Heart right ventricle (tissue), 16 donors: ENCODE measurements at regions not wholly inside any gene's neighbourhood (a gene's known extent, or its start where the extent isn't known, plus 50 kb on each side); places are given as distances from the start of the nearest gene placed in this dataset.

Experiments
- ATAC-seq, 8 donors: fragments of 200-7000 bp; cut with Tn5 transposase; one replicate each; pipeline ENCODE4 v1.9.1; 2020; ENCODE audit warnings: mild to moderate bottlenecking in 8 of 8, moderate library complexity in 8 of 8, moderate number of reproducible peaks in 1 of 8
- DNase-seq, 2 donors: peaks; one replicate each; pipeline ENCODE4 v3.0.0-alpha.2; 2020
- H3K27ac ChIP-seq, 10 donors: fragments of 200-600 bp; sonication (generic) in 2 of 10; one replicate each; pipeline versions ENCODE4 v1.5.0 to v1.8.0; 2020 to 2022; ENCODE audit warnings: mild to moderate bottlenecking in 3 of 10
- H3K27me3 ChIP-seq, 7 donors: fragments of 200-600 bp; one replicate each; pipeline ENCODE4 v1.8.0; 2021 to 2022; ENCODE audit warnings: mild to moderate bottlenecking in 2 of 7
- H3K36me3 ChIP-seq, 9 donors: fragments of 200-600 bp; sonication (generic) in 1 of 9; one replicate each; pipeline versions ENCODE4 v1.5.0 to v1.8.0; 2020 to 2022; ENCODE audit warnings: mild to moderate bottlenecking in 2 of 9
- H3K4me1 ChIP-seq, 9 donors: fragments of 200-600 bp; sonication (generic) in 1 of 9; one replicate each; pipeline versions ENCODE4 v1.5.0 to v1.8.0; 2020 to 2022; ENCODE audit warnings: mild to moderate bottlenecking in 4 of 9
- H3K4me3 ChIP-seq, 10 donors: fragments of 200-600 bp; sonication (generic) in 2 of 10; one replicate each; pipeline versions ENCODE4 v1.5.0 to v1.8.0; 2020 to 2022; ENCODE audit warnings: mild to moderate bottlenecking in 7 of 10, moderate library complexity in 2 of 10
- H3K9me3 ChIP-seq, 11 donors: fragments of 200-600 bp in 10 of 11; sonication (generic) in 2 of 11; one replicate each; pipeline versions ENCODE4 v1.5.0 to v1.8.0; 2013 to 2022; ENCODE audit warnings: mild to moderate bottlenecking in 2 of 11, control low read depth in 1 of 11, moderate library complexity in 1 of 11
- CTCF ChIP-seq, 9 donors: fragments of 200-600 bp; sonication (generic) in 2 of 9; IDR thresholded peaks; one replicate each; pipeline versions ENCODE4 v1.5.0 to v1.8.0; 2021 to 2022; ENCODE audit warnings: antibody characterized with exemption in 9 of 9, mild to moderate bottlenecking in 5 of 9, moderate library complexity in 1 of 9
- WGBS, 2 donors: extraction: QIAGEN DNeasy Blood & Tissue Kit; methylation state at CpG; one replicate each; pipeline ENCODE4 v1.1.7; 2013; ENCODE audit warnings: inconsistent platforms in 1 of 2; 5-methylcytosine and 5-hydroxymethylcytosine counted together
- intact Hi-C, 10 donors: fragments of 100-400 bp; cut with DNase I; formaldehyde crosslinking; loops; one replicate each; pipeline versions ENCODE4 v1.11.1 to v1.14.2; 2022
- donor health status: Arrhythmogenic right ventricular cardiomyopathy.
- donor health status: ischemic (EF 13 %, LVEDD 7.1; RV severe dilation, severe dysfunction).
- donor health status: healthy with polysubstance abuse.
- donor health status: DM: no; HTN: yes; CAD: no.
- donor health status: DM: no; HTN: no; CAD: no.
- donor health status: ischemic (EF 25% LVEDD 6.9; RV normal size, moderate dysfunction).
- donor health status: ischemic (EF 25% LVEDD 5.7; RV mildly dilated, moderate dysfunction).
- donor health status: healthy.
- donor health status: DM: yes; HTN: yes; CAD: no.
- donor health status: Ischemic cardiomyopathy.
- donor health status: ischemic (EF 35%, LVEDD 5.7; RV mildly dilated, moderate dysfunction).
- donor health status: nonischemic (EF 11% LVEDD 7.7; RV severe dilation, severe dysfunction).
- donor health status: DM: yes; HTN: yes; CAD: no.
- donor health status: PGD.
- donor health status: ischemic (EF 29% LVEDD 5.4; RV normal size, mild dysfunction).
- donor health status: nonischemic (EF 23%, LVEDD 6.1; RV moderate dilation, normal function).

GRCh38 chr12:78316631-78317468 is 486.2 kb downstream of the NAV3 start:
- Histone ChIP-seq H3K9me3 (peaks cover 0 to 18% (median 0%) of the 10 kb centered on the region in 11 donors), H3K4me3 (no peak overlapping the region), H3K27me3 (no peaks in the 10 kb centered on the region), H3K27ac (no peak overlapping the region), H3K36me3 (no peaks in the 10 kb centered on the region), H3K4me1 (no peaks in the 10 kb centered on the region)
- 59 to 68% methylated on average over 2 of the region's 2 CpGs for WGBS, 2 donors
- intact Hi-C loops = no loop called here
- ATAC-seq (no peak), DNase-seq (no peak)
- TF ChIP-seq CTCF (IDR thresholded peaks at IDR 0.05) = no peak

GRCh38 chr12:78321696-78322095 is 491.0 kb downstream of the NAV3 start:
- ATAC-seq = no peak
- no peak for DNase-seq
- no peaks in the 10 kb centered on the region for H3K4me1 ChIP-seq
- H3K27ac ChIP-seq = no peak overlapping the region
- WGBS, 2 donors = 82 to 93% methylated on average over 2 of the region's 2 CpGs
- no peak for TF ChIP-seq CTCF (IDR thresholded peaks at IDR 0.05)
- intact Hi-C loops = no loop called here
- H3K4me3 ChIP-seq = no peak overlapping the region
- H3K36me3 ChIP-seq = no peaks in the 10 kb centered on the region
- no peaks in the 10 kb centered on the region for H3K27me3 ChIP-seq
- H3K9me3 ChIP-seq = peaks cover 0 to 18% (median 0%) of the 10 kb centered on the region in 11 donors

- H3K9me3 ChIP-seq = peaks cover 0 to 18% (median 0%) of the 10 kb centered on the region in 11 donors
- ATAC-seq = no peak
- H3K36me3 ChIP-seq = no peaks in the 10 kb centered on the region
- intact Hi-C loops = no loop called here
- H3K4me1 ChIP-seq = no peaks in the 10 kb centered on the region
- TF ChIP-seq CTCF (IDR thresholded peaks at IDR 0.05) = no peak
- H3K4me3 ChIP-seq = no peak overlapping the region
- H3K27me3 ChIP-seq = no peaks in the 10 kb centered on the region
- no peak for DNase-seq
- no peak overlapping the region for H3K27ac ChIP-seq
Observed at GRCh38 chr12:78323226-78323625, 492.5 kb downstream of the NAV3 start.

GRCh38 chr12:78324234-78324633 is 493.5 kb downstream of the NAV3 start:
- Histone ChIP-seq H3K4me1 (no peaks in the 10 kb centered on the region), H3K27me3 (no peaks in the 10 kb centered on the region), H3K27ac (no peak overlapping the region), H3K4me3 (no peak overlapping the region), H3K36me3 (no peaks in the 10 kb centered on the region), H3K9me3 (peaks cover 0 to 12% (median 0%) of the 10 kb centered on the region in 11 donors)
- no peak for TF ChIP-seq CTCF (IDR thresholded peaks at IDR 0.05)
- WGBS, 2 donors = 52 to 64% methylated on average over 2 of the region's 2 CpGs
- no peak for DNase-seq
- intact Hi-C loops = no loop called here
- ATAC-seq = no peak
